IMR-90 (cell line): ENCODE measurements at regions not wholly inside any gene's neighbourhood (a gene's known extent, or its start where the extent isn't known, plus 50 kb on each side); places are given as distances from the start of the nearest gene placed in this dataset.

ENCODE experiments used
- BHLHE40 ChIP-seq: fragments of 150-350 bp; IDR thresholded peaks from 2 replicates; pipeline ENCODE4 v1.6.1; 2016; ENCODE audit warnings: mild to moderate bottlenecking, low read depth, low read length
- CEBPB ChIP-seq: IDR thresholded peaks from 2 replicates; pipeline ENCODE4 v1.6.1; 2012; ENCODE audit warnings: low read depth, low read length, improper control_type of control experiment
- CHD1 ChIP-seq: IDR thresholded peaks from 2 replicates; pipeline ENCODE4 v1.6.1; 2012; ENCODE audit warnings: low read depth, low read length, improper control_type of control experiment
- FOS ChIP-seq: fragments of 150-350 bp; IDR thresholded peaks from 2 replicates; pipeline ENCODE4 v1.6.1; 2016; ENCODE audit warnings: low read depth, low read length
- MAZ ChIP-seq: IDR thresholded peaks from 2 replicates; pipeline ENCODE4 v1.6.1; 2012; ENCODE audit warnings: low read depth, mild to moderate bottlenecking, low read length, improper control_type of control experiment, moderate library complexity, borderline replicate concordance
- MXI1 ChIP-seq: IDR thresholded peaks from 2 replicates; pipeline ENCODE4 v1.6.1; 2012; ENCODE audit warnings: low read depth, mild to moderate bottlenecking, low read length, moderate library complexity, borderline replicate concordance
- NFE2L2 ChIP-seq: fragments of 150-350 bp; IDR thresholded peaks from 2 replicates; pipeline ENCODE4 v1.6.1; 2016; ENCODE audit warnings: low read depth, mild to moderate bottlenecking, low read length
- POLR2A ChIP-seq: IDR thresholded peaks from 2 replicates; pipeline ENCODE4 v1.6.1; 2012; ENCODE audit warnings: mild to moderate bottlenecking, low read depth, low read length
- RAD21 ChIP-seq: IDR thresholded peaks from 2 replicates; pipeline ENCODE4 v1.6.1; 2012; ENCODE audit warnings: low read length, improper control_type of control experiment
- RCOR1 ChIP-seq: IDR thresholded peaks from 2 replicates; pipeline ENCODE4 v1.6.1; 2012; ENCODE audit warnings: mild to moderate bottlenecking, low read length, improper control_type of control experiment; ENCODE audit not compliant: insufficient replicate concordance
- RFX5 ChIP-seq: IDR thresholded peaks from 2 replicates; pipeline ENCODE4 v1.8.0; 2012; ENCODE audit warnings: low read depth, mild to moderate bottlenecking, low read length, moderate library complexity
- TF ChIP-seq, protein P1 (sequence below): conservative IDR thresholded peaks from 2 replicates; pipeline ENCODE4 v1.5.1; 2012; ENCODE audit warnings: mild to moderate bottlenecking, low read depth, low read length, improper control_type of control experiment
- TF ChIP-seq, protein P2 (sequence below): fragments of 150-350 bp; IDR thresholded peaks from 2 replicates; pipeline ENCODE4 v1.6.1; 2017; ENCODE audit warnings: mild to moderate bottlenecking, antibody characterized with exemption, low read length, low read depth

DNA sequence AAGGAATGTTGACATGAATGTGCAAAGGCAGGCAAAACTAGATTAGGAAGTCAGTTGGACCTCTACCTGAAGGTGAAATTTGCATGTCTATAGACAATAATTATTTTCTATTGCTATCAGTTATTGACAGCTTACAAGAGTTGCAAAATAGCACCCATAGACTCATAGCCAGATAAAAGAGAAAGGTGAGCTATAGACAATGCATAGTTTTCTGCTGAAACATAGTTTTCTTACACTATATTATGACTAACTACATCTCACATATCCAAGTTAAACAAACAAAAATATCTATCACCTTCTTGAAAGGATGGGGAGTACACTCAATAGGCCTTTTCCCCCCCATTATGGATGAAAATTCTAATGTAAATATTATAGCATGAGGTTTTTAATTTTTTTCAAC is 305.0 kb downstream of the PTH2R start:
- TF ChIP-seq, protein P1, sequence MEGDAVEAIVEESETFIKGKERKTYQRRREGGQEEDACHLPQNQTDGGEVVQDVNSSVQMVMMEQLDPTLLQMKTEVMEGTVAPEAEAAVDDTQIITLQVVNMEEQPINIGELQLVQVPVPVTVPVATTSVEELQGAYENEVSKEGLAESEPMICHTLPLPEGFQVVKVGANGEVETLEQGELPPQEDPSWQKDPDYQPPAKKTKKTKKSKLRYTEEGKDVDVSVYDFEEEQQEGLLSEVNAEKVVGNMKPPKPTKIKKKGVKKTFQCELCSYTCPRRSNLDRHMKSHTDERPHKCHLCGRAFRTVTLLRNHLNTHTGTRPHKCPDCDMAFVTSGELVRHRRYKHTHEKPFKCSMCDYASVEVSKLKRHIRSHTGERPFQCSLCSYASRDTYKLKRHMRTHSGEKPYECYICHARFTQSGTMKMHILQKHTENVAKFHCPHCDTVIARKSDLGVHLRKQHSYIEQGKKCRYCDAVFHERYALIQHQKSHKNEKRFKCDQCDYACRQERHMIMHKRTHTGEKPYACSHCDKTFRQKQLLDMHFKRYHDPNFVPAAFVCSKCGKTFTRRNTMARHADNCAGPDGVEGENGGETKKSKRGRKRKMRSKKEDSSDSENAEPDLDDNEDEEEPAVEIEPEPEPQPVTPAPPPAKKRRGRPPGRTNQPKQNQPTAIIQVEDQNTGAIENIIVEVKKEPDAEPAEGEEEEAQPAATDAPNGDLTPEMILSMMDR: no peak
- TF ChIP-seq RAD21 (no peak), POLR2A (no peak), MAZ (no peak), RCOR1 (no peak), CHD1 (no peak), BHLHE40 (no peak), CEBPB (no peak), FOS (no peak), MXI1 (no peak), RFX5 (no peak), NFE2L2 (no peak)
- TF ChIP-seq, protein P2, sequence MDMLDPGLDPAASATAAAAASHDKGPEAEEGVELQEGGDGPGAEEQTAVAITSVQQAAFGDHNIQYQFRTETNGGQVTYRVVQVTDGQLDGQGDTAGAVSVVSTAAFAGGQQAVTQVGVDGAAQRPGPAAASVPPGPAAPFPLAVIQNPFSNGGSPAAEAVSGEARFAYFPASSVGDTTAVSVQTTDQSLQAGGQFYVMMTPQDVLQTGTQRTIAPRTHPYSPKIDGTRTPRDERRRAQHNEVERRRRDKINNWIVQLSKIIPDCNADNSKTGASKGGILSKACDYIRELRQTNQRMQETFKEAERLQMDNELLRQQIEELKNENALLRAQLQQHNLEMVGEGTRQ: no peak
